Activated CD4-positive, alpha-beta T cell treated with anti-CD3 and anti-CD28 coated beads, Interleukin-2, amount 50 U/mL, for 48 hours (primary cell): ENCODE measurements at regions not wholly inside any gene's neighbourhood (a gene's known extent, or its start where the extent isn't known, plus 50 kb on each side); places are given as distances from the start of the nearest gene placed in this dataset.

ENCODE experiments used
- DNase-seq, 2 experiments: peaks; one replicate each; pipeline ENCODE4 v3.0.0-alpha.2; 2020

GRCh38 chr13:99859178-99860177 is 112.1 kb downstream of the ZIC5 start:
- peak; percentile 74 to 84 for DNase-seq

DNA sequence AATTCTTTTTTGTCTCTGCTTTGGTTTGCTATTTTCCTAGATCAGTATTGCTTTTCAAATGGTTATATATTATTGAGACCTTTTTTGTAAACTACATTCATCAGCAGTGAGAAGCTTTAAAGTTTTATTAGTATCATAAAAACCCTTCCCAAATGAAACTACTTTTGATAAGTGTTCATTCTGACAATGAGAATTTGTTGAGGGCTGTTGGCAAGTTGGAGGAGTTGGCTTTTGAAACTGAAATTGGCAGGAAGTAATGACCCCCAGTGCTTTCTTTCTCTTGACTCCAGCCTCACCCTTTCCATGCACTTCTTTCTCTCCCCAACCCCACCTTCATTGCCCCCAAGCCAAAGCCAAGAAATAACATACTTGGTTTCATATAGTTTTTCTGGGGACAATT is 113.8 kb downstream of the ZIC5 start:
- no peak for DNase-seq

- DNase-seq: no peak
These were observed 115.8 kb downstream of the ZIC5 start for GRCh38 chr13:99855526-99856420.

GRCh38 chr13:99854366-99854765 is 117.2 kb downstream of the ZIC5 start:
- no peak for DNase-seq

DNA sequence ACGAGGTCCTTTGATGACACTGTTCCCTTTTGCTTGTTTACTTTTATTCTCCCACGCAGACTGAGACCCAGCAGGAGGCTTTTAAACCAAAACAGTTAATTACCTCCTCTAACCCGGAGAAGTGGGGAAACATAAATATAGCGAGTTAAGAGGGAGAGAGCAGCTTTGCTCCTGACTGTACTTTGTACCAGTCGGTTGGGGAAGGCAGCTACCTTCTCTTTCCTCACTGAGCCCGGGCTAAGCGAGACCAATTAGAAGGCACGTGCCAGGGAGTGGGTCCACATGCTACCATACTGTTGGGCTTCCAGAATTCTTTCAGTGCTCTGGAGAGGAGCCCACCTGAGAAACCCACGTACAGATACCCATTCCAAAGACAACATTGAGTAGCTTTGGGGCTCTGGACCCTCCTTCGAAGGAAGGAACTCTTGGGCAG is 124.2 kb downstream of the ZIC5 start:
- DNase-seq: no peak

GRCh38 chr13:99845161-99845874 is 126.2 kb downstream of the ZIC5 start:
- no peak for DNase-seq

DNA sequence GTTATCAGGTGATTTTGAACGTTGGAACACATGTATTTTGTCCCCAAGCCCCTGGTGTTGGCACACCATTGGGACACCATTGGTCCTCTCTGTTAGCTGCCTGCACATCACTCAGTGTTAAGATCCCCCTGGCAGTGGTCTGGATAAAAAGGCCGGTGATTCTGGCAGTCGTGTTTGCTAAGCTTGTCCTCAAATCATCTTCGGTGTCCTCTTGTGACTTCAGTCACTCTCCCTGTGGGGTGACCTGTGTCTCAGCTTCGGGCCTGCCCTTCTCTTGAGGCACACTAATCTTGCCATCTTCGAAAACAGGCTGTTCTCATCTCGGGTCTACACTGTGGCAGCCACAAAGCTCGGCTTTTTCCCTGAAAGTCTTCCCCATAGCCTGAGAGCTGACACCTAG is 127.1 kb downstream of the ZIC5 start:
- DNase-seq: no peak

DNA sequence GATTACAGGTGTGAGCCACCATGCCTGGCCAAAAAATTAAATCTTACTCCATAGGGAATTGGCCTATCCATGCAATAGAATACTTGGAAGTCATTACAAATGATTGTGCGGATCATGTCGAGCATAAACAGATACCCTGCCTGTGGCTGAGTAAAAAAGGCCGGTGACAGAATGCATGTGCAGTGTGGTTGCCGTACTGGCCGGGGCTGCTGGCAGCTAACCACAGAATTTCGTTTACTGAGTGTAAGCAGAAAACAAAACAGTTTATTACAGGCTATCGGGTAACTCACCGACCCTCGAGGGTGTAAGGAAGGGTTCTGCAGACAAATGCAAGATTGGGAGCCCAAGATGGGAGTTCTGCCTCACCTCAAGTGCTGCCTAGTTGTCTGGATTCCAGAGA is 127.7 kb downstream of the ZIC5 start:
- no peak for DNase-seq

- DNase-seq: no peak
These were observed 129.2 kb downstream of the ZIC5 start for GRCh38 chr13:99842405-99842804.

DNA sequence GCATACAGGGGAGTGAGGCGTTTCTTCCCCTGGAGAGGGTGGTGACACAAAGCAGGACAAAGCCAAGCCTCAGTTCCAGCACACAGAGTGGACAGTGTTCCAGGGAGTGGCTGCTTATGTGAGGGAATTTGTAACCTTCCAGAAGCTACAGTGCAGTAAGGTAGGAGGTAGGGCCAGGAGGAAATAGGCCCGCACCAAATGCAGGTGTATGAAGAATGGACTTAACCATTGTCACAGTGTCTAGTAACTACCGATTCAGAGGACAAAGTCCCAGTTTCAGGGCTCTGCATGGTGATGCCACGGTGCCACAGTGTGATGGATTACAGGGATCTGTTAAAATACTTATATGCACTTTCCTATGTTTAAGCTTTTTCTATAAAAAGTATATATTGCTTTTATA is 135.3 kb downstream of the ZIC5 start:
- DNase-seq: no peak

DNA sequence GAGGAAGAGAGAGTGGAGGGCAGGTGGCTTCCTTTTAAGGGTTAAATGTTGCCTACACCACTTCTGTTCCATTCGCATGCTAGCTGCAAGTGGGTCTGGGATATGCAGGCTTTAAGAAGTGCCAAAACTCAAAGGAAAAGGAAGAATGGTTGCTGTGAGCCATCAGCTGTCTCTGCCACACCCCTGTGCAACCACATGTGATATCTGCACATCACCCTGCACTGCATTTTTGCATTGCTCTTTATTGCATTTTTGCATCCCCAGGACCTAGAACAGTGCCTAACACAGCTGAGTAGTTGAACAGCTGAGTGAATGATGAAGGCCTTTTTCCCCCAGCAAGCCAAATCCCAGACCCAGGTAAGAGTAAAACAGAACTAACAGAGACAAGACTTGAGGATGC is 136.1 kb downstream of the ZIC5 start:
- DNase-seq: no peak

GRCh38 chr13:99834246-99834645 is 137.3 kb downstream of the ZIC5 start:
- DNase-seq: no peak

- no peak for DNase-seq
These were observed 139.2 kb downstream of the ZIC5 start for GRCh38 chr13:99832347-99832746.

DNA sequence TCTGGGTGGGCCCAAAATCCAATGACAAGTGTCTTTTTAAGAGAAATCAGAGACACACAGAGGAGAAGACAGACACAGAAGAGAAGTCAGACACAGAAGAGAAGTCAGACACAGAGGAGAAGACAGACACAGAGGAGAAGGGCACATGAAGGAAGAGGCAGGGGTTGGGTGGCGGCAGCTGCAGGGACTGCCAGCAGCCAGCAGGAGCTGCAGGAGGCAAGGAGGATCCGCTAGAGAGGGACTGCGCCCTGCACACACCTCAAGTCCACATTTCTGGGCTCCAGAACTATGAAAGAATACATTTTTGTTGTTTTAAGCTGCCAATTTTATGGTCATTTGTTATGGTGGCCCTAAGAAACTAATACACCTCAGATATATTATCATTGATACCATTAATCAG is 140.6 kb downstream of the ZIC5 start:
- DNase-seq: no peak

- DNase-seq: no peak
These were observed 141.9 kb downstream of the ZIC5 start for GRCh38 chr13:99829593-99830239.

DNA sequence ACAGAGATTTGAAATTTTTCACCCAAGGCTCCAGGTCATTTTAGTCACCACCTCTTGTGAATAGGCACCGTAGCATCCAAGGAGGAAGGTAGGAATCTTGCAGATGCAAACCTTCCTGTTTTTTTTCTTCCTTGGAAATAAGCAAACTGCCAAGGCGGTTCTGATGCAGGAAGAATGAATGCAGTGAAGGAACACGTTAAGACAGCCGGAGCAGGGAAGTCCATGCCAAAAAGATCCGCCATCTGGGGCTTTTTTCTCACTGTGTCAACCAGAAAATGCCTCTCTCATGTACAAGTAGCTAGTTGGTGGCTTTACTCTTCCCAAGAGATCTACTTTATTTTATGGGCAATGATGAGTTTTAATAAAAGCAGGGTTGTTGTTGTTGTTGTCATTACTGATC is 142.4 kb downstream of the ZIC5 start:
- no peak for DNase-seq

GRCh38 chr13:99828735-99829134 is 142.8 kb downstream of the ZIC5 start:
- no peak for DNase-seq

DNA sequence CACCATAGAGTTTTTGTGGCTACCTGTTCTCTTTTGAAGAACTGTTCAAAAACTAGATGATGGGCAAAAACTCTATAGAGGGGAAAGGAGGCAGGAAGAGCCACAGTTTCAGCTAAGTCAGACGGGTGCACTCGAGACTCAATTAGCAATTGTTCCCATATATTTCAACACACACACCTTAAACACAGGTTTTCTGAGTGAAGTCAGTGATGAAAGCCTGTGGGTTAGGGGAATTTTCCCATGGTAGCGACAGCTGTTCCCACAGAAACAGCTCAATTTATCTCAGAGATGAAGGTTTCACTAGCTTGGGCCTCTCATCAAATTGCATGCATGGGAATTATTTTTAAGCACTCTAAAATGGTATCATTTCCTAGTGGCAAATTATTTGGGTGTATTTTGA is 143.4 kb downstream of the ZIC5 start:
- no peak for DNase-seq

DNA sequence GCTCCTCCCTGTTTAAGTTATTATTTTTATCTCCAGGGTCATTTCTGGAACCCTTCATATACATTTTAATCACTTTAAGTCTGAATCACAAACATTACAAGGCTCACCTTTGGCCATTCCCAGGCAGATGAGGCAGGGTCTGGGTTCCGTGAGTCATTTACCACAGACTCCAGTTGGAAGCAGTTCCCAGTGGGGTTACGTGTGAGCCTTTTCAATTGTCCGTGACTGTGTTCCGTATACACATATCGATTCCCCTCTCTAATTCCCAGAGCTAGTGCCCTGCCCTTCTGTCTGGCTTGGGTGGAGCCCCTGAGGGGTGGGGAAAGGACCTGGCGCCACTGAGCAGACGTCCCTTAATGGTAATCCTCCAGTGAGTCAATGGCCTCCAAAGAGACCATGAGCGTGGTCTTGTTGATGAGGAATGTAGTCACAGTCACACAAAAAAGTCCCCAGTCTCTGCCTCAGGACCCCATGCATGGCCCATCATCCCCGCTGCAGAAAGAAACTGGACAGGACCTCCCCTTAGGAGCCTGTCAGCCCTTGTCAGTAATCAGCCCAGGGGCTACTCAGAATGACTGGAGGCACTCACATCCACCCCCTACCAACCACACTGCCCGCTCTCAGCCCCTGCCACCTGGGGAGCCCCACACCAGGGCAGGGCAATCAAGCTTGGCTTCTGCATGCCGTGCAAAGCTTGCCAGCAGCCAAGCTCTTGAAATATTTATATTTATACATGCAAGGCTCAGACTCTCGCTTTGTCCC is 144.4 kb downstream of the ZIC5 start:
- DNase-seq: no peak

DNA sequence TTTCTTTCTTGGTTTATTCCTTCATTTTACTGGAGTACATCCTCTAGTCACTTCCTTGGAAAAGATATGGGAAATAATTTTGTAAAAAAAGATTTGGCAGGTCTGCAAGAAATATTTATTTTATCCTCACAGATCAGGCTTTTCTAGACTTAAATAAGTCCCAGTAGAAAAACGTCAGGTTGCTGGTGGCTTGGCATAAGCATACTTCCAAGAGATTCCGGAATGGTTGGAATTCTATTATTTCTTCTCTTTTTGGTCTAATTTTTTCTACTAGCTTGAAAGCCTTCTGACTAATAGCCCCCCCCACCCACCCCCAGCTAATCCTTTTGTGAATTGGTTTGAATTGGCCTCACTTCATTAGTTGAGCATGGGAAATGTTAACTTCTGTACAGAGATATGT is 147.6 kb downstream of the ZIC5 start:
- no peak for DNase-seq

DNA sequence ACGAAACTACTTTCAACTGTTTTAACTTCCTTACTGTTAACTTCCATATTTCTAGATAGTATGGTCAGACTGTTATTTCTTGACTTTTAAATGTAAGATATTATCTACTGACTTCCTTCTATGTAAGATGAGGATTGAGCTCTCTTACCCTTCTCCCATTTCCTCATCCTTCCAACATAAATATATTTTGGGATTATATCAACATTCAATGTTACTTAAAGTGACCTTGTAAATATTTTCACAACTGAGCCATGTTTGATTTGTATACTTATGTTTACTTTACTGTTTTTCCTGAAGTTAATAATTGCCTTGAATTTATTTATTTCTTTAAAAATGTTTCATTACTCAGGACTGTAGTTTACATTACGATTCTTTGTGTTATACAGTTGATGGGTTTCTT is 148.7 kb downstream of the ZIC5 start:
- DNase-seq: no peak

DNA sequence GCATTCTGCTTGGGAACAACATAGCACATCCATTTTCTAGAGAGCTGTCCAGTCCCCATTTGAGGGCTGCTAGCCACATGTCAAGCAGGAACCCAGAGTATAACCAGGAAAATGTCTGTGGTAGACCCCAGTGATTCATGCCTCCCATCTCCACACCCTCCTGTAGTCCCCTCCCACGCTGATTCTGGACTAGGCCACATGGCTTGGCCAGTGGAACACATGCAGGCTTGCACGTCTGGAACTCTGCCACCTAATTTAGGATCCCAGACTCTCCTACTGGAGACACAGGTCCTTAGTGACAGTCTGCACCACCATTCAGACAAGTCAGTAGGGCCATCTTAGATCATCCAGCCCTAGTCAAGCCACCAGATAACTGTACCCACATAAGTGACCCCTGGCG is 149.8 kb downstream of the ZIC5 start:
- no peak for DNase-seq
